Body of pancreas (tissue), 4 donors: ENCODE measurements at regions not wholly inside any gene's neighbourhood (a gene's known extent, or its start where the extent isn't known, plus 50 kb on each side); places are given as distances from the start of the nearest gene placed in this dataset.

Experiments used
- ATAC-seq: fragments of 150-250 bp; one replicate; pipeline ENCODE4 v1.9.1; 2016
- DNase-seq, 4 donors: peaks; one replicate each; pipeline ENCODE4 v3.0.0-alpha.2; 2019
- H3K27ac ChIP-seq, 4 donors: fragments of 200-600 bp; sonication (generic); 1 replicate in 3 of 4; 2 replicates in 1 of 4; pipeline versions ENCODE4 v1.5.1 to v1.6.1; 2016 to 2019; ENCODE audit warnings: mild to moderate bottlenecking in 1 of 4, mixed read lengths in 1 of 4, moderate library complexity in 1 of 4
- H3K27me3 ChIP-seq, 2 donors: fragments of 200-600 bp; sonication (generic); one replicate each; pipeline ENCODE4 v1.6.0; 2016; ENCODE audit warnings: mild to moderate bottlenecking in 1 of 2
- H3K36me3 ChIP-seq, 2 donors: fragments of 200-600 bp; sonication (generic); replicated peaks in 1 of 2; 2 replicates each; pipeline ENCODE4 v1.5.1; 2016; ENCODE audit warnings: low read depth in 2 of 2; ENCODE audit not compliant: insufficient read depth in 1 of 2
- H3K4me1 ChIP-seq: fragments of 200-600 bp; sonication (generic); one replicate; pipeline ENCODE4 v1.6.0; 2016
- H3K4me3 ChIP-seq, 2 donors: fragments of 200-600 bp; sonication (generic); 1 replicate in 1 of 2; 2 replicates in 1 of 2; pipeline ENCODE4 v1.5.1; 2016 to 2019
- H3K9me3 ChIP-seq, 3 donors: fragments of 200-600 bp; sonication (generic); 1 replicate in 2 of 3; 2 replicates in 1 of 3; pipeline ENCODE4 v1.5.1; 2016
- POLR2A ChIP-seq, 3 donors: fragments of 450-650 bp; IDR thresholded peaks; one replicate each; pipeline ENCODE4 v1.6.1; 2016; ENCODE audit warnings: antibody characterized with exemption in 3 of 3, mild to moderate bottlenecking in 2 of 3
- WGBS, 2 donors: methylation state at CpG; one replicate each; pipeline ENCODE4 v1.1.5; 2017; 5-methylcytosine and 5-hydroxymethylcytosine counted together
- intact Hi-C: fragments of 100-400 bp; cut with DNase I; formaldehyde crosslinking; loops from one replicate; pipeline ENCODE4 v1.15.1; 2023
- TF ChIP-seq, protein P1 (sequence below), 7 experiments: fragments of 450-650 bp in 4 of 7; fragments of 200-600 bp in 3 of 7; sonication (generic) in 3 of 7; IDR thresholded peaks; one replicate each; pipeline ENCODE4 v1.5.1; 2016 to 2019; ENCODE audit warnings: antibody characterized with exemption in 7 of 7

DNA sequence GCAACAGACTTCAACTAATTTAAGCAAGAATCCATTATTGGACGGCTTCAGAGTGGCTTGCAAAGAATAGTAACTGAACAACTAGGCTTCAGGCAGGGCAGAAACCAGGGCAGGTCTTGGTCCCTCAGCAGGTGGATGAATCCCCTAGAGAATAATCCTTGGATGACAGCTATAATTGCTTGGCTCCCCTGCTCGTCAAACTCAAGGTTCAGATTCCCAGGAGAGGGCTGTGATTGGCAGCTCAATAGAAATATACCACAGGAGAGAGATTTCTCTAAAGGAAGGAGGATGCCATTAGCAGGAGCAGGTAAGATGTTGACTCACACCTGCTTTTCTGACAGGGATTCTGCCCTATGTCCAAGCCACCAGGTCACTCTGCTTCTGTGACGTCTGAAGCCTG lies 89.6 kb upstream of the PCDH8 start:
- intact Hi-C loops = no loop called here
- WGBS, 2 donors = 54 to 61% methylated on average over 3 of the region's 3 CpGs
- no peak overlapping the region for H3K4me3 ChIP-seq
- no peaks in the 10 kb centered on the region for H3K4me1 ChIP-seq
- TF ChIP-seq POLR2A (IDR thresholded peaks at IDR 0.05) = no peak
- TF ChIP-seq, protein P1, sequence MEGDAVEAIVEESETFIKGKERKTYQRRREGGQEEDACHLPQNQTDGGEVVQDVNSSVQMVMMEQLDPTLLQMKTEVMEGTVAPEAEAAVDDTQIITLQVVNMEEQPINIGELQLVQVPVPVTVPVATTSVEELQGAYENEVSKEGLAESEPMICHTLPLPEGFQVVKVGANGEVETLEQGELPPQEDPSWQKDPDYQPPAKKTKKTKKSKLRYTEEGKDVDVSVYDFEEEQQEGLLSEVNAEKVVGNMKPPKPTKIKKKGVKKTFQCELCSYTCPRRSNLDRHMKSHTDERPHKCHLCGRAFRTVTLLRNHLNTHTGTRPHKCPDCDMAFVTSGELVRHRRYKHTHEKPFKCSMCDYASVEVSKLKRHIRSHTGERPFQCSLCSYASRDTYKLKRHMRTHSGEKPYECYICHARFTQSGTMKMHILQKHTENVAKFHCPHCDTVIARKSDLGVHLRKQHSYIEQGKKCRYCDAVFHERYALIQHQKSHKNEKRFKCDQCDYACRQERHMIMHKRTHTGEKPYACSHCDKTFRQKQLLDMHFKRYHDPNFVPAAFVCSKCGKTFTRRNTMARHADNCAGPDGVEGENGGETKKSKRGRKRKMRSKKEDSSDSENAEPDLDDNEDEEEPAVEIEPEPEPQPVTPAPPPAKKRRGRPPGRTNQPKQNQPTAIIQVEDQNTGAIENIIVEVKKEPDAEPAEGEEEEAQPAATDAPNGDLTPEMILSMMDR (IDR thresholded peaks at IDR 0.05) = no peak
- H3K36me3 ChIP-seq = no peaks in the 10 kb centered on the region
- no peaks in the 10 kb centered on the region for H3K27me3 ChIP-seq
- ATAC-seq (no peak), DNase-seq (no peak)
- no peak overlapping the region for H3K27ac ChIP-seq
- no peaks in the 10 kb centered on the region for H3K9me3 ChIP-seq

DNA sequence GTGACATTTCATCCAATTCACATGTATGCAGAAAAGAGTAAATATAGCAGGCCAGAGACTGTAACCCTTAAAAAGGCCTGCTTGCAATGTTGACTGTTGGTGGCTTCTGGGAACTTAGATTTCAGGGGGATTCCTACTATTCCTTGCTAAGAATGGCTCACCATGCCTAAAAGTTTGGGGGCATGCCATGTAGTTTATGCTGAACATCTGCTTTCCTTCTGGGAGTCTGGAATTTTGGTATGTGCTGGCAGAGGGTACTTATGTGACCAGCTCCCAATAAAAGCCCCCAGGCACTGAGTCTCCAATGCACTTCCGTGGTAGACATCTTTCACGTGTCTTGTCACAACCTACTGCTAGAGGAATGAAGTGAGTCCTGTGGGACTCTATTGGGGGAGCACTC lies 88.4 kb upstream of the PCDH8 start:
- WGBS, 2 donors = 72 to 80% methylated on average over 2 of the region's 2 CpGs
- Histone ChIP-seq H3K4me3 (no peak overlapping the region), H3K4me1 (no peaks in the 10 kb centered on the region), H3K9me3 (no peaks in the 10 kb centered on the region), H3K36me3 (no peaks in the 10 kb centered on the region), H3K27ac (no peak overlapping the region), H3K27me3 (no peaks in the 10 kb centered on the region)
- intact Hi-C loops = no loop called here
- DNase-seq (no peak), ATAC-seq (no peak)
- no peak for TF ChIP-seq POLR2A (IDR thresholded peaks at IDR 0.05)
- TF ChIP-seq, protein P1 (IDR thresholded peaks at IDR 0.05) = no peak

DNA sequence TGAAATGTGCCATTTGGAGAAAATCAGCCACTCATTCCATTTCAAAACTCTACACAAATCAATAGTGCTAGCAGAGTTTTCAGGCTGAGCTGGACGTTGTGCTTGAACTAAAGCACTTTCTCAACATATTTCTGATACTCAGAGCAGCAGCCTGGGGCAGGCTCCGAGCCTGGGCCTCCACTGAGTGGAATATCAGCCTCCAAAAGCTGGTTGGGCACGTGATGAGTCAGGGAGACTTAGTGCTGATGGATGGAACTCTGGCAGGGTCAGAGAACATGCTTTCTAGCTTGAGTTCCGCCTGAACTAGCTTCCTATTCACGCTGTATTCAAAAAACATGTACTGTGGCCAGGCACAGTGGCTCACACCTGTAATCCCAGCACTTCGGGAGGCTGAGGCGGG lies 85.8 kb upstream of the PCDH8 start:
- Histone ChIP-seq H3K4me3 (no peak overlapping the region), H3K9me3 (no peaks in the 10 kb centered on the region), H3K36me3 (no peaks in the 10 kb centered on the region), H3K27me3 (no peaks in the 10 kb centered on the region), H3K4me1 (no peaks in the 10 kb centered on the region), H3K27ac (no peak overlapping the region)
- 59 to 63% methylated on average over 7 of the region's 7 CpGs for WGBS, 2 donors
- intact Hi-C loops = no loop called here
- no peak for TF ChIP-seq POLR2A (IDR thresholded peaks at IDR 0.05)
- TF ChIP-seq, protein P1 (IDR thresholded peaks at IDR 0.05) = no peak
- DNase-seq (no peak), ATAC-seq (no peak)

DNA sequence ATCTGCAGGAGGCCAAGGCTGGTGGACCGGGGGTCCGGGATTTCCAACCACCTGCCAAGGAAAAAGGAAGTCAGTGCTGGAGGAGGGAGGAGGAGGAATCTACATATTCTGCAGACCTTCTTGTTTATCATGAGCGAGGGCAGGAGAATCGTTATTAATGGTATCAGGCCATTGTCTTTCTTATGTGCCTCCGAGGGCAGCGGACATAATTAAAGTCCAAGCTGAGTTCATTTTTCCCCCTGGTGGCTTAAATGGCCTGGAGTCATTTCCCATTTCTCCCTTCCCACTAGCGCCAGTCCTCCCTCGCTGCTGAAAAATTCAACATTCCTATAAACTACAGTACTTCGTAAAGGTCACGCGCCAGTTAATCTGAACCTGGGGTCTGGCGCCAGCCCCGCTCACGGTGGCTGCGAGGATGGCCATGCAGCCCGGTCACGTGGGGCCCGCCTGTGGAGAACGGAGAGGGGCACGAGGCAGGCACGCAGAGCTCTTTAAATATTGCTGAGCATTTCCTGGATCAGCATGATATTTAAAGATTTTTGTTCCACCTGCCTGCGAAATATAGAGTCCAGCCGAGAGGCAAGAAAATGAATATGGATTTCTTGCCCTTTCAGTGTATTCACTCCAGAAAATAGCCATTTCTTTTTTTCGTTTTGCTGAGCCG lies 85.2 kb upstream of the PCDH8 start:
- no peaks in the 10 kb centered on the region for H3K9me3 ChIP-seq
- ATAC-seq (no peak), DNase-seq (no peak)

More for the DNA sequence above, 85.2 kb upstream of the PCDH8 start:
- Histone ChIP-seq H3K36me3 (no peaks in the 10 kb centered on the region), H3K27me3 (no peaks in the 10 kb centered on the region), H3K4me3 (no peak overlapping the region), H3K4me1 (no peaks in the 10 kb centered on the region), H3K27ac (no peak overlapping the region)
- intact Hi-C loops = no loop called here
- WGBS, 2 donors = 76 to 84% methylated on average over 25 of the region's 25 CpGs
- TF ChIP-seq POLR2A (IDR thresholded peaks at IDR 0.05) = no peak
- TF ChIP-seq, protein P1 (IDR thresholded peaks at IDR 0.05) = no peak
